Stimulated activated CD8-positive, alpha-beta memory T cell treated with anti-CD3 and anti-CD28 coated beads, Interleukin-12 subunit alpha, Interleukin-12 subunit beta, amount 100 ng/mL, for 24 hours (primary cell): ENCODE measurements at regions not wholly inside any gene's neighbourhood (a gene's known extent, or its start where the extent isn't known, plus 50 kb on each side); places are given as distances from the start of the nearest gene placed in this dataset.

ENCODE experiments used
- DNase-seq: peaks from one replicate; pipeline ENCODE4 v3.0.0-alpha.2; 2020; ENCODE audit errors: extremely low read depth

DNA sequence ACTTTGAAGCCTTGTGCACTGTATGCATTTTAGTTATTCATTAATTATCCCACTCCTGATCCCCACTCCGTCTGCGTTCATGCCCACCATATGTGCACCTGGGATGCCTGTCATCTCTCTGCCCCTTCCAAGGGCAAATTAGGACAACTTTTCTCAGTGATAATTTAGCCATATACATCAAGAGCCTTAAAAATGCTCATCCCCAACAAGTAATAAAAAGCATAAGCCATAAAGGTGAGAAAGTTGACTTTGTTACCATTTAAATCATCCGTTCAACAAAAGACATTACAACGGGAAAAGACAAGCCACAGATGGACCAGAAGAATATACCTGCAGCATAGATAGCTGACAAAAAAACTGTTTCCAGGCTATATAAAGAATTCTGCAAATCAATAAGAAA is 131.4 kb upstream of the LINGO1 start:
- no peak for DNase-seq

DNA sequence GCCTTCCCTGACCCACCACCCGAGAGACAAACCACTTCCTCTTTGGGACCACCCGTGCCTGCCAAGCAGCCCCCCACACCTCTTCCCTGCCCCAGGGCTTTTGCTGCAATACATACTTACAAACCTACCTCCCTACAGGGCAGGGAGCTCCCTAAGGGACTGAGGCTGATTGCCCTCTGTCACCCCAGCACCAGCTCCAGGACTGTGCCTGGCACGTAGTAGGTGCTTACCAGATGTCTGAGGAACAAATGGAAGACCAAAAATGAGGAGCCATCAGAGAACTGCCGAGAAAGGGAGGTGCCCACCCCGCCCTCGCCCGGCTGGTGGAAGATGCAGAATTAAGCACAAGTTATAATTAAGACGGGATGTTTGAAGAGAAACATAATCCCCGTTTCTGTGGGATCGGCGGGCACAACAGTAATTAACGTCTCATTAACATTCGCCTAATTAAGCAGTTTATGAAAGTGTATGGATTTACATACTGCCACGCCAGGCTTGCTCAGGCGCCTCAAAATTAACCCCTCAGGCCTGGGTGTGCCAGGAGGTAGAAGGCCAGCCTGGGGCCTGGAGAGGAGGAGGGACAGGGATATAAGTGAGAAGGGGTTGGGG is 130.1 kb upstream of the LINGO1 start:
- DNase-seq, result no peak

DNA sequence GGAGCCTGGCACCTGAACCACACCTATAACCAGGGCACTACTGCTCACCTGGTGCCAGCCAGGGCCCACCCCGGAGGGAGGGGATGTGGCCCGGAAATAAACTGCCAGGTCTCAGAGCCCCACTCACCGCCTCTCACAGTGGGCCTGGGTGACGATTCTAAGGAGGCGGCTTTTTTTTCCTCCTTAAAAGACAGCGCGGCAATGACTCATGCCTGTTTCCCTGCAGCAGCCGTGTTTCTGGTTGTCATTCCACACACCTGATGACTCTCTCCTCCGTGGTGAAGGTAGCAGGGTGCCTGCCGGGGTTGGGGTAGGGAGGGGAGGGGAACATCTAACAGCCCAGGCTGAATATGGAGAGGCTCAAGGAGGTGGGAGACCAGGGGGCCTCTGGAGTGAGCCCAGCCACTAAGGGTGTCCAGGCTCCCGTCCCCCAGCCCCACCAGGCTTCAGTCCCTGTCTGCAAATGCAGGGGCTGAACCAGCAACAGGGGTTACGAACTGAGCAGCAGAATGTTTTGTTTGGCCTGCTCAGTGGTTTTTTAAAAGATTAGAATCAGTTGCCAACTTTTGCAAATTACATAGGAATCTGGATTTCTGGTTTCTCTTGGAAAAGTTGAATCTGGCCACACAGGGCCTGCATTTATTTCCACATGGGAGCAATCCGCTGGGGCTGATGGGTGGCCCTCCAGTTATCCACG is 127.3 kb upstream of the LINGO1 start:
- DNase-seq, result no peak

GRCh38 chr15:77753939-77754338 is 121.2 kb upstream of the LINGO1 start:
- no peak for DNase-seq

- no peak for DNase-seq
These were observed 120.7 kb upstream of the LINGO1 start for GRCh38 chr15:77753281-77753873.

- no peak for DNase-seq
These were observed 117.4 kb upstream of the LINGO1 start for GRCh38 chr15:77749998-77750540.

- DNase-seq, result no peak
These were observed 116.7 kb upstream of the LINGO1 start for GRCh38 chr15:77749236-77749997.

DNA sequence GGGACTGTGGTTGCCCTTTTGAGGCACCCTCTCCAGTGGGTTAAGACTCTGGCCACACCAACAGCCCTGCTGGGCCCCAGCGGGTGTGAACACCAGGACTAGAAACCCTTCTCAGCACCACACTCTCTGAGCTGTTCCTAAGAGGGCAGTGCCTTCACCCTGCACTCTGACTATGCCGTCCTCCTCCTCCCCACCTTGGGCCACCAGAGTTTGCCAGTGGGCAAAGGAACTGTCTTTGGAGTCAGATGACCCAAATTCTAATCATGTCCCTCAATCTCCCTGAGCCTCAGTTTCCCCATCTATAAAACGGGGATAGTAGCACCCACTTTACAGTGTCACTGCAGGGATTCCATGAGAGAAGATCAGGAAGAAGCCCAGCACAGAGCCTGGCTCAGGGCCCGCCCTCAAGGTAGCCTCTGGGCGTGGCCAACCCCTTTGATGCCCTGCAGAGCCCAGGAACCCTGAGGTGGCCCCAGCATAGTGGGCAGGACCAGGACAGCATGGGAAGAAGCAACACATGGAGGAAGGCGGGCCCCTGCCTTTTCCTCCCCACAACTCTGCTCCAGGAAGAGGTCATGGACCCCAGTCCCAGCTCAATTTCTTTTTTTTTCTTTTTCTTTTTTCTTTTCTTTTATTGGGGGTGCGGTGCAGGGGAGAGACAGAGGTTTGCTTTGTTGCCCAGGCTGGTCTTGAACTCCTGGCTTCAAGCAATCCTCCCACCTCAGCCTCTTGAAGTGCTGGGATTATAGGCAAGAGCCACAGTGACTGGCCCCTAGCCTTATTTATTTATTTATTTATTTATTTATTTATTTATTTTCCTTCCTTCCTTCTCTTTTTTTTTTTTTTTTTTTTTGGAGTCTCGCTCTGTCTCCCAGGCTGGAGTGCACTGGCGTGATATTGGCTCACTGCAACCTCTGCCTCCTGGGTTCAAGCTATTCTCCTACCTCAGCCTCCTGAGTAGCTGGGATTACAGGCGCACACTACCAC is 115.7 kb upstream of the LINGO1 start:
- DNase-seq, result no peak

GRCh38 chr15:77747175-77748077 is 114.7 kb upstream of the LINGO1 start:
- DNase-seq, result no peak

- DNase-seq, result no peak
These were observed 113.8 kb upstream of the LINGO1 start for GRCh38 chr15:77746254-77747174.

DNA sequence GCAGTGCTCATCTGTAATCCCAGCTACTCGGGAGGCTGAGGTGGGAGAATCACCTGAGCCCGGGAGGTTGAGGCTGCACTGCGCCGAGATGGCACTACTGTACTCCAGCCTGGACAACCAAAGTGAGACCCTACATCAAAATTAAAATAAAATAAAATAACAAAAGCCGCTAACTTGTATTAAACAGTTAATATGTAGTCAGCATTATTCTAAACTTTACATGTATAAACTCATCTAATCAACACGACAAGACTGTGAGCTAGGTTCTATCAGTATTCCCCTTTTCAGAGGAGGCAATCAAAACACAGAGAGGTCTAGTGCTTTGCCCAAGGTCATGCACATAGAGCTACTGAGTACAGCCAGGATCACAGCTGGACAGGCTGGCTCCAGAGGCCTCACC is 111.7 kb upstream of the LINGO1 start:
- no peak for DNase-seq

GRCh38 chr15:77742570-77742969 is 109.9 kb upstream of the LINGO1 start:
- DNase-seq, result no peak

- DNase-seq, result no peak
These were observed 109.4 kb upstream of the LINGO1 start for GRCh38 chr15:77742127-77742526.

GRCh38 chr15:77741106-77741505 is 108.4 kb upstream of the LINGO1 start:
- no peak for DNase-seq

GRCh38 chr15:77739591-77740378 is 107.1 kb upstream of the LINGO1 start:
- DNase-seq, result no peak

DNA sequence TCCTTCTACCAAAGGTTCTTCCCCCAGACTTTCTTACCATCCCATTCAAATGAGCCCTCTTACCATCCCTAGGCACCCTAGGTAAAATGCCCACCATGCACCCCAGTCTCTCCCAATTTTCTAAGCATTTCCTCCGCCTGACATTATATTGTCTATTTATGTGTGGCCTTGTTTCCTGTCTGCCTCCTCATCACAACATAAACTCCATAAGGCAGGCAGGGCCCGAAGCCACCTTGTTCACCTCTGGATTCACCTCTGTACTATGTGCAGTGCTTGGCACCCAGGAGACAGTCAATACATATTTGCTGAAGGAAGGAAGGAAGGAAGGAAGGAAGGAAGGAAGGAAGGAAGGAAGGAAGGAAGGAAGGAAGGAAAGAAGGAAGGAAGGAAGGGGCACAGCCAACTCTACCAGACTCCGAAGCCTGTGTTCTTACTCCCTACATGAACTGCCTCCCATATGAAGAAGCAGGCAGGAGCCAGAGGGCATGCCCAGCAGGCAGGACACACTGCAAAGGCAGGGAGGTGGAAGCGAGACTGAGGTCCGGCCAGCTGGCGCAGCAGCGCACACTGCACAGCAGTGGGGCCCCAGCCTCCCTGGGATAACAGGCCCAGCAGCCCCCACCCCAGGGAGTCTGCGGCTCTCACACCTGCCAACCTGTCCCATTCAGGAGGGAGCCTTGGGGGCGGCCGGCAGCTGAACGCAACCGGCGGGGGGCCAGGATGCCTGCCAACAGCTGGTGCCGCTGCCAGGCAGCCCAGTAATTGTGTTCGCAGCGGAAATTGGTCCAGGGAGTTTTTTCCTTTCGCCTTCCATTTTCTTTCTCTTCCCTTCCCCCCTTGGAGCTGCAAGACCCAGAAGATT is 106.0 kb upstream of the LINGO1 start:
- no peak for DNase-seq

- DNase-seq, result no peak
These were observed 105.3 kb upstream of the LINGO1 start for GRCh38 chr15:77738038-77738370.
